Stimulated activated CD4-positive, alpha-beta T cell treated with anti-CD3 and anti-CD28 coated beads, Interleukin-12 subunit alpha, Interleukin-12 subunit beta, amount 100 ng/mL, for 24 hours (primary cell): ENCODE measurements at regions not wholly inside any gene's neighbourhood (a gene's known extent, or its start where the extent isn't known, plus 50 kb on each side); places are given as distances from the start of the nearest gene placed in this dataset.

Source experiments
- DNase-seq, 2 experiments: peaks; one replicate each; pipeline ENCODE4 v3.0.0-alpha.2; 2020; ENCODE audit warnings: low read depth in 2 of 2

DNA sequence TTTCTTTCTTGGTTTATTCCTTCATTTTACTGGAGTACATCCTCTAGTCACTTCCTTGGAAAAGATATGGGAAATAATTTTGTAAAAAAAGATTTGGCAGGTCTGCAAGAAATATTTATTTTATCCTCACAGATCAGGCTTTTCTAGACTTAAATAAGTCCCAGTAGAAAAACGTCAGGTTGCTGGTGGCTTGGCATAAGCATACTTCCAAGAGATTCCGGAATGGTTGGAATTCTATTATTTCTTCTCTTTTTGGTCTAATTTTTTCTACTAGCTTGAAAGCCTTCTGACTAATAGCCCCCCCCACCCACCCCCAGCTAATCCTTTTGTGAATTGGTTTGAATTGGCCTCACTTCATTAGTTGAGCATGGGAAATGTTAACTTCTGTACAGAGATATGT lies 147.6 kb downstream of the ZIC5 start:
- no peak for DNase-seq

DNA sequence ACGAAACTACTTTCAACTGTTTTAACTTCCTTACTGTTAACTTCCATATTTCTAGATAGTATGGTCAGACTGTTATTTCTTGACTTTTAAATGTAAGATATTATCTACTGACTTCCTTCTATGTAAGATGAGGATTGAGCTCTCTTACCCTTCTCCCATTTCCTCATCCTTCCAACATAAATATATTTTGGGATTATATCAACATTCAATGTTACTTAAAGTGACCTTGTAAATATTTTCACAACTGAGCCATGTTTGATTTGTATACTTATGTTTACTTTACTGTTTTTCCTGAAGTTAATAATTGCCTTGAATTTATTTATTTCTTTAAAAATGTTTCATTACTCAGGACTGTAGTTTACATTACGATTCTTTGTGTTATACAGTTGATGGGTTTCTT lies 148.7 kb downstream of the ZIC5 start:
- no peak for DNase-seq

DNA sequence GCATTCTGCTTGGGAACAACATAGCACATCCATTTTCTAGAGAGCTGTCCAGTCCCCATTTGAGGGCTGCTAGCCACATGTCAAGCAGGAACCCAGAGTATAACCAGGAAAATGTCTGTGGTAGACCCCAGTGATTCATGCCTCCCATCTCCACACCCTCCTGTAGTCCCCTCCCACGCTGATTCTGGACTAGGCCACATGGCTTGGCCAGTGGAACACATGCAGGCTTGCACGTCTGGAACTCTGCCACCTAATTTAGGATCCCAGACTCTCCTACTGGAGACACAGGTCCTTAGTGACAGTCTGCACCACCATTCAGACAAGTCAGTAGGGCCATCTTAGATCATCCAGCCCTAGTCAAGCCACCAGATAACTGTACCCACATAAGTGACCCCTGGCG lies 149.8 kb downstream of the ZIC5 start:
- DNase-seq = no peak

DNA sequence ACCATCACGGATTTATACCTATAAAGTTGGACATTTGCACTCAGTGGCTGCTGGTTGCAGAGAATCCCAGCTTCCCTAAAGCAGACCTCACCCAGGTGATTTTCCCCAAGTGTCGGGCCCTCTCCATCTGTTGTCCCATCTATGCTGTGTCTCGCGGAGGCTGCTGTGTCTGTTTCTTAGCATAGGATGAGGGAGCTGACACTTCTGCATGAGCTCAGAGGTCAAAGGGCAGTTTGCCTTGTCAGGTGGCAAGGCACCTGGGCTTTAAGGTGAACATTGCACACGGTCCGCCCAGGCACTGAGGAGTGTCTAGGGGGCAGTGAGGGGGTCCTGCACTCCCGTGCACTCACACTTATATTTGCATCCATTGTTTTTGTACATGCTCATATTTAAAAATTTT lies 151.6 kb downstream of the ZIC5 start:
- DNase-seq = no peak

DNA sequence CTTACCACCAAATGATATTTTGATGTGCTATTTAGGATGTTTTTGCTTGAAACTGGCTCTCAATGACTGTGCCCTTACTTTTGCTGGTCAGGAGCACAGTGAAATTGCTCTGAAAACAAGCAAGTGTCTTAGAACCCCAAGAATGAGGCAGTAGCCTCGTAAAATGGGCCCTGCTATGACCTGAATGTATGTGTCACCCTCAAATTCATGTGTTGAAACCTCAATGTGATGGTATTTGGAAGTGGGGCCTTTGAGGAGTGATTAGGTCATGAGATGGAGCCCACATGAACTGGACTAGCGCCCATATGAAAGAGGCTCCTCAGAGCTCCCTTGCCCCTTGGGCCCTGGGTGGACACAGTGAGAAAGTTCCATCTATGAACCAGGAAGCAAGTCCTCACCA lies 155.2 kb downstream of the ZIC5 start:
- no peak for DNase-seq

DNA sequence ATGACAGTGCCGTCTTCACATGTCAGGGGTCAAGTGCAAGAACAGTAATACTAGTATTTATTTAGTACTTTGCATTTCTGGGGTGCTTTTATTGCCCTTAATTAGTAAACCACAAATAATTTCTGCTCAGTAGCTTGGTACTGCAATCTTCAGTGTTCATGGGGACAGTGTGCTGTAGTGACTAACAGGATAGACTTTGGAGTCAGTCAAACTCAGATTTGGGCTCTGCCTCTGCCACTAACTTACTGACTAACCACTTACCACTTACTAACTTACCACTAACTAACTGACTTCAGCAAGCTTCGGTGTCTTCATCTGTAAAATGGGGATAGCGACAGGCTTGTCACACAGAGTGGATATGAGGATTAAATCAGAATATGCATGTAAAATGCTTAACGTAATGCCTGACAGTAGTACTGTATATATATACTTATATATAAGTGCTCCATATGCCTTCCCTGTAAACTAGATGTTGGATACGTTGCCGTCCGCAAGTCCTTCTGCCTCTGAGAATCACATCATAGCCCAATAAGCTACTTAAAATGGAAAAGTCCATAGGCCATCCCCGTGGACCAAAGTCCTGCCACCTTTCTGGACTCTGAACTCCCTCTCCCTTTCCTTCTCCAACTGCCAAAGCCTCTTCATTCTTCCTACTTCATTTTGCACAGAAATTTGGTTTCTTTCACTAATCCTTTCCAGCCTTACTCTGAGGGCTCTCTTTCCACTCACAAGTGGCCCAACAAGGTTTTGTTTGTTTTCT lies 158.1 kb downstream of the ZIC5 start:
- no peak for DNase-seq

DNA sequence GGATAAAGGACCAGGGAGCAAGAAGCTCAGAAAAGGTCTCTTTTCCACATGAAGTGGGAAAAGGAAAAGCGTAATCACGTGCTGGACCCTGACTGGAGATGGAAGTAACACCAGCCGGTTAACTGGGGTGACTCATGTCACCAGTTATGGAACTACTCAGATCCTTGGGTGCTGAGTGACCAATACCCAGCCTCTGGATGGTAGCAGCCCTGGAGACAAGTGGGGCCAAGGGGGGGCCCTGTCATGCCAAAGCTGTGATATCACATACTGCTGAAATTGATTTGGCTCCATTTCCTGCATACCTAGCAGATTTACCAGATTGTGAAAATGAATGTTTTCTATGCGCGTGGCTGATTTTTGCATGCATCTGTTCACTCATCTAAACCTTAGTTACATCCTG lies 158.9 kb downstream of the ZIC5 start:
- no peak for DNase-seq

DNA sequence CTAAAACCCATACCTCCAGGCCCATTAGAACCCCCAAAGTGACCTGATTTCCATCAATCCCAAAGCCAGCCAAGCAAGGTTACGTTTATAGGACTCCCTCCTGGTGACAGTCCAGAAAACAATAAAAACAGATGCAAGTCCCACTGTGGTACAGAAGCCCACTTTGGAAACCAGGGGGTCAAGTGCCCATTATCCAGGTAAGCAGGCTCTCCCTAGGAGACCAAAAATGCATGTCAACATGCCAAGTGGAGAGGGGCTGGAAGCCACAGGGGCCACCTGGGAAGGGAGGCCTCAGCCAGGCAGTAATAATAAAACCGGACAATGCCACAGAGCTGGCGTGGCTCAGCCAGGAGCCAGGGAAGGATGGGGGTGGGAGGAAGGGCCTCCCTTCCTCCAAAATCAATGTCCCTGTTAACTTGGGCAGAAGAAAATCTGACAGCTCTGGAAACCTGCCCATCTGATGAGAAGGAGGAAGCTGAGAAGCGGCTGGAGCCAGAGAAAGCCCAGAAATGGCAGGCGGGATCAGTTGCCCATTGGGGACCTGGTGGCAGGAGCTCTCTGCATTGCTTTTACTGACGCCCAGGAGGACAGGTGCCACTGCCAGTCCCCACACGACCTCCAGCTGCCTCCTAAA lies 160.4 kb downstream of the ZIC5 start:
- no peak for DNase-seq

DNA sequence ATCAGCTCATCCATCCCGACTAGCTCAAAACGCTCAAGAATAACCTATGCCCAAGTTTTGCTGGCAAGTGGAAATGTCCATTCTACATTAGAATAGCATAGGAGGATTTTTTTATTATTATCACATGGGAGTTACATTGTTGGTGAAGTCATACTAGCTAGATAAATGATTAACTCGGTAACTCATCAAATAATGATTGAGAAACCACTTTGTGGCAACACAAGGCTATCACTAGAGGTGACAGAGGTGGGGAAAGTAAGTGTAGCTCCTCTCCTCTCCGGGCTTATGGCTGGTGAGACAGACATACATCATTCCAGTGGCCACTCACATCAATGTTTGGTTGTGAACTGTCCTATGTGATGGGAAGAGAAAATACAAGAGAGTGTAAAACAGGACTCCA lies 161.6 kb downstream of the ZIC5 start:
- no peak for DNase-seq

DNA sequence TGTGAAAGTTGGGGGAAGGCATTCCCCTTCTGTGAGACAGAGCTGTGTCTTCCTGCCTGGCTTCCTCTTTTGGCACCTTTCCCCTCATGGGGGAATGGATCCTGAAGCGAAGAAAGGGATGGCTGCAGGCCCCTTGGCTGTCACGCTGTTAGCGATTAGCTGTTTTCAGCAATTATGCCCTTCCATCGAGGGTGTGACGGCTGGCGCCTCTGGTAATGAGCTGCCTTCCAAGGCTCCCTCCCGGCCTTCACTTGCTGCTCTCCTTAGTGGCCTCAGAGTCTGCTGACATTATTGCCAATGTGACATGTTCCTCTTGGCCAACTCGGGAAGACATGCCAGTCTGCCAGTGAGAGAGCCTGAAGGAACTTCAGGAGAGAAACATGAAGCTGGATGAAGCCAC lies 162.1 kb downstream of the ZIC5 start:
- no peak for DNase-seq

DNA sequence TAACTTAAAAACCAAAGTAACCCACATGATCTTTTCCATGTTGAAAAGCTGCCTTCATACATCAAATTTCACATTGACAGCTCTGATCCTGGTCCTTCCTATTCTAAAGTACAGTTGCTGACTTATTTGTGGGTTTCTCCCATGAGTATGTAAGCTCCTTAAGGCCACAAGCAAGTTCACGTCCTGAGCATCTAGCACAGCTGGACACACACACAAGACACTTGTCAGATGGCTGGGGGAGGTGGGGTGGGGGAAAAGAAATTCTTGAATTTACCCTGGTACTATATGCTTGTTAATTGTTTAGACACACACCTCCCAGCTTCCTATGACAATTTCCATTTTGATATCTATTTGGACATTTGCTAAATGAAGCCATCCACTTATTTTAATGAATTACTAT lies 162.8 kb downstream of the ZIC5 start:
- DNase-seq = no peak

DNA sequence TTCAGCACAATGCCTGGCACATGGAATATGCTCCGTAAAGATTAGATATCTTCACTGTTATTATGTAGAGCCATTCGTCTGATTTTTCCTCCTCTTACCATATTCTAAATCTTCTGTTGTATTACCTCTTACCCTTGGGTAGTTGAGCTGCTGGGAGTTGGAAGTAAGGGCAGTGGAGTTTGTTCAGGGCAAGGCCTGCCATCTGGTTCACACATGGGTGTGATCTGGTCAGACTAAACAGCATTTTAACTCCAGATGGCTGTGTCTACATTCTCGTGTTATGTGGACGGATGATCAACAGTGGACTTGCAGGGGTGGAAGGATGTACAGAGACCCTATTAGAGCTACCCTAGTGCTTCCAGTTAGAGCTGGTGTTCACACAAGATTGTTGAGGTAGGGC lies 164.9 kb downstream of the ZIC5 start:
- no peak for DNase-seq

DNA sequence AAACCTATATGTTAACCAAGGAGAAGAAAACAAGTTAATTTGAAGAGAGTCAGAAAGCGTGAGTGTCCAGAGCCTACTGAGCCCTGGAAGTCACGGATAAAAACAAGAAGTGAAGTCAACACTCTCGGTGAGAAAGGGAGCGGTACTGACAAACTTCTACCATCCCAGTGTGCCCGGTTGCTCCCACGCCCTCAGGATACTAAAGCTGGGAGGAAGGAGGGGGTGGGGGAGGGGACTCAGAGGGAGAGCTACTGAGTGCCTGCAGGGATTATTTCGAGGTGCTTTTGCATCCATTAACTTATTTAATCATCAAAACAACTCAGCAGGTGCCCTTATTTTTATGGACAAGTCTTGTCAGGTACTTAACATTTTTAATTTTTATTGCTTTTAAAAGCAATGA lies 166.2 kb downstream of the ZIC5 start:
- no peak for DNase-seq

DNA sequence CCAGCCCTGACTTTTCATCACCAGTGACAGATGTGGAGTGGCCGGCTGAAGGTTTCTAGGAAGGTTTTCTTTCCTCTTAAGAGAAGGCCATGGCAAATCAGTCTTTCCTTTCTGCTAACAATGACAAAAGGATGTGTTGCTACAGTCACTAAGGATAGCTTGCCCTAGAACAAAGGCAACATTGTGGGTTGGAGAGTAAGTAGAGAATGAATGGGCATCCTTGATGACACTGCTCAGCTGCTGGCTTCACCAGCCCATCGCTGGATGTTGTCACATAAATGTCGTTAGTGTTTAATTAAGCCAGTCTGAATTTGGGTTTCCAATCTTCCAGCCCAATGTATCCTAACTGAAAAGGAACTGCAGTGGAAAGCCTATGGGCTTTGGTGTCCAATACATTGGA lies 168.4 kb downstream of the ZIC5 start:
- DNase-seq = no peak

DNA sequence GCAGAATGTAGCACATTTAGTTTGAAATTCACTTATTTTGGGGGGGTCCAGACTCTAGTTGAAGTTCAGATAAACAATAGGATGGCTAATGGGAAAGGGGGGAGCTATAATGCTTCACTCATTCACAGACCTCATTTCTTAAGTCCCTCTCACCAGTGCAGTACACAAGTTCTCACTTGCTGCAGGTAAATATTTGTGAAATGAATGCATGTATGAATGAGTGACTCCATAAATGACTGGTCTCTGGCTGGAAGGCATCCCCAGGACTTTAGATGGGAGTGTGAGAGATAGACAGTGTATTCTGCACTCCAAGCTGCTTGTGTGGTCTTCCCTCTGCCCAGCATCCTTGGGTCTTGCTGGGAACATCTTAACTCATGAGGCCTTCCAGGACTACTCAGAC lies 169.2 kb downstream of the ZIC5 start:
- no peak for DNase-seq

DNA sequence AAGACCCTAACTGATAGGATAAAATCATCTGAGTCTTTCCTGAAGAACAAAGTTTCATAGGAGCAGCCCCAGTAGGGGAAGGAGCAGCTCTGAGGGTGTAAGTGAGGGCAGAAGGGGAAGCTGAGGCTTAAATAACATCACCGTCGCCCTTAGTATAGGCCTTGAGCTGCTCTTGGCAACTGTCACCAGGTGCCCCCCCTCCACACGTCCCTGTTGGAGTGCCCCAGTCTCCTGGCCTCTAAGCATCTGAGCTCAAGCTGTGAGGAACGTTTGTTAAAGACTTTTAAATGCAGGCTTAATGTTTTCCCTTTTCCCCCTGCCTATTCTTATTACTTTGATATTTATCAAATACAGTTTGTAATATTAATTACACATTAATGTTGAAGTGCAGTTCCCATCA lies 170.6 kb downstream of the ZIC5 start:
- no peak for DNase-seq

DNA sequence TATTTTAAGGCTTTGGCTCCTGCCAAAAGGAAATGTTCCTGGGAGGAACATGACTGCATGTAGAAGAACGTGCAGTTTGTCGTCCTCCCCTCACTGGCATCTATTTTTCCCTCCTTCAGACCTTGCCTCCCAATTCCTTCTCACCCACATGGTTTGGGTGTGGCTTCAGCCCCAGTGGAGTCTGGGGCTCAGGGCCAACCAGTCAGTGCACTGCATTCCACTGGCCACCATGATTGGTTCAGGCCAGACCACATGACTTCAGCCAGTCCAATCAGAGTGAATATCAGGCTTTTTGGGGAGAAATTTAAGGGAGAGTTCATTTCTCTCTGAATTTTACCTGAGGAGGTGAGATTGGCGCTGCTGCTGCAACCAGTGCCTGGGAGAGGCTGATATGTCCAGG lies 171.6 kb downstream of the ZIC5 start:
- no peak for DNase-seq

DNA sequence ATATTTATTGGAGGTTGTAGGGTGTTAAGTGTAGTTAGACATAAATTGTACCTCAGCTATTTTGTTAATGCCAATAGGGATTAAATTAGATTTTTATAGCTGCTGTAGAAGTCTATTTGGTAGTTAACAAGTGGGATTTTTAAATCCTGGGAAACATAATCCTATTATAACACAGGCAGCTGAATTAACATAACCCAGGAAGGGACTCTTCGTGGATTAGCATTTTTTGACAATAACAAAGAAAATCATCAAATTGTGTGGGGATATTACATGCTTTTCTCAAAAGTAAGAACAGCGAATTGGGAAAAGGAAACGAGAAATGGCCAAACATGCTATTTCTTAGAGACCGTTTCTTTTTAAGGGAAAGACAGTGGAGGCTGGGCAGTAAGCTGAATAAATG lies 172.8 kb downstream of the ZIC5 start:
- DNase-seq = no peak

DNA sequence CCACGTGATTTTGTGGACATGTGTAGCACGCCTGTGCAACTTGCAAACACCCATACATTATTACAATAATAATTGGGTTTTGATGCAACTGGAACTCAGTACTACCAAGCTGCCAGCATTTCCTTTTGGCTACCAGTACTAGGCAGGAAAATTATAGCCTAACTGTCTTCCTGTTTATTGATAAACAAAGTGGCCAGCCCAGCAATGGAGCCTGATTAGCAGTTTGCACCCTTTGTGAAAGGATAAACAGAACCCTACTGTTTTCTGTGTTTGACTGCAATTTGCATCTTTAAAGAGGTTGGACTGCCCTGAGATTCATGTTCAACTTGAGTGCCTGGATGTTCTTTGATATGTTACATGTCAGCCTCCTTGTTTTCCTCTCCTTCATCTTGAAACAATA lies 173.9 kb downstream of the ZIC5 start:
- DNase-seq = no peak

DNA sequence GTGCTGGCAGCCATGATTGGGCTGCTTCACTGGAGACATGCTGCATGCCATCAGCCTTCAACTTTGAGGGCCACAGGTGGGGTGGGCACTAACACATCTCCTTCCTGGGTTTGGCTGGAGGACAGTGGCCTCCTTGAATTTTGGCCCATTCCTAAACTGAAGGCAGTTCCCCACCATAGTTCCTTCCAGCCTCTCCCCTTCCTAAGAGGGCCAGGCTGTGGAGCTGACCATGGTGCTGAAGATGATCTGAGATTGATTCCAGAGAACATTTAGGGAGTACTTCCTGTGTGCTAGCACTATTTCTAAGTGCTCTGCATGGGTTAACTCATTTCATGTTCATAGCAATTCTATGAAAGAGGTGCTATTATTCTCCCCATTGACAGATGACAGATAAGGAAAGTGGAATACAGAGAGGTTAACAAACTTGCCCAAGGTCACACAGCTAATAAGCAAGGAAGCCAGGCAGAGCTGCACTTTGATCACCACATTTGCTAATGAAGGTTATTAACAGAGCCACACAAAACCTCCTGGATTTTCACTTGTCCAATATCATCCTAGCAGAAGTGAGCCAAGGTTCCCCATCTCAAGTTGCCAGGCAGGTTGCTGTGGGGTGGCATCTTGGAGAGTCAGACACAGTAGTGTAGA lies 175.3 kb downstream of the ZIC5 start:
- no peak for DNase-seq

DNA sequence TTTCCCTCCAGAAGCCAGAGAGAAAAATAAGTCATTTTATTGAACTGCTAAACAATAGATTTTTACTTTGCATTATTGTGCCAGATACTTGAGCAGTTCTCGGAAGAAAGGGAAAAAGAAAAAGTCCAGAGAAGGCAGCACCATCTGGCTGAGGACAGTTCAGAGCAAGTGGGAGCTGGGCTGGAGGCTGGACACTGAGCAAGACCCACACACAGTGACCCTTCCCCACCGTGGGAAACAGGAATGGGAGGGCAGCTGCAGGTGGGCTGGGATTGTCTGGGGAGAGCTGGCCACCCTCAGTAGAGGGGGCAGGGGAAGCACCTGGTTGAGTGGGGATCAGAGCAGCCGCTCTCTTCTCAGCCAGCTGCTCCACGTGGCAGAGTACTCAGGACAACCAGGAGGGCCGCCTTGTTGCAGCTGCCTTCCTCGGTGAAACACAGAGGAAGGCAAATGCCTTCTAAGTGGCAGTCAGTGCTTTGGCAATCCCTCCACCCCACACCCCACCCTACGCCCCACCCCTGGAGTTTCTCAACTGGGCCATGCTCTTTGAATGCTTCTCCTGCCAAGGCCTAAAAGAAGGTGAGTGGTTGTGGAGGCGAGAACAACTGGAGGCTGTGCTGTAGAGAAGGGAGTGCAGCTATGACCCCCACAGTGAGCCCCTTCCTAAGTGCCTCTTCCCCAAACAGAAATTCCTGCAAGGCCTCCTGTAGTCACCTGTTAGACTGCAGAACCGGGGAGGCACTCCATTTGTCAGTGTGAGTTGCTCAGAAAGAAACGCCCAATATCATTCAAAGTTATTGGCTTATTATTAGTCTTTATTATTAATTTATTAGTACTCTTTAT lies 179.3 kb downstream of the ZIC5 start:
- DNase-seq = no peak

DNA sequence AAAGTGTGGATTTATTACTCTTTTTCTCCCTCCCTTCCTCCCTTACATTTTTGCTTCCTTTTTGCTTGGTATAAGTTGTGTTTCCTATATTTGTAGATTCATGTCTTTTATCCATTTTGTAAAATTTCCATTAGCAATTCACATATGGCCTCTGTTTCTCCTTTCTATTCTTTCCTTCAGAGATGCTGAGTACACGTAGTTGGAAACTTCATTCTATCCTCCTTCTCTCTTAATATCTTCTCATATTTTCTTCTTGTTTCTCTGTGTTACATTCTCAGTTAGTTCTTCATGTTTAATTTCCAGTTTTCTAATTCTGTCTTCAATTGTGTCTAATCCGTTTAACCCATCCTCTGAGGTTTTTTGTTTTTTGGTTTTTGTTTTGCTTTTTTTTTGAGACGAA lies 188.9 kb downstream of the ZIC5 start:
- no peak for DNase-seq

DNA sequence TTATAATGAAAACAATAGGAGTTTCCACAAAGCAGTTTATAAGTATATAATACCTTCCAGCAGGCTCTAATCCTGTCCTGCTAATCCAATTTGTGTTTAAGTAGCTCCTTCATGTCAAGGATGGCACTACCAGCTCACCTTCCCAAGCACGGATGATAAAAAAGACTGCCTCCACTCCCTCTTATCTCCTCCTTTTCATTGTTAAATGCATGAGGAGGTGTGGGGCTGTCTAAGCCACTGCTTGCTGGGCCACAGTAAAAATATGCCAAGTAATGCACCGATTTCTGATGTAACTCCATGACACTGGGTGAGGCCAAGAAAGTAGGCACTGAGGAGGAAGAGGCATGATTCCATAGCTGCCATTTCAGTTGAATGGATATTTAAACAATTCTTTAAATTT lies 193.1 kb downstream of the ZIC5 start:
- no peak for DNase-seq
